Keratinocyte (primary cell): ENCODE measurements at regions not wholly inside any gene's neighbourhood (a gene's known extent, or its start where the extent isn't known, plus 50 kb on each side); places are given as distances from the start of the nearest gene placed in this dataset.

ENCODE experiments used
- CTCF ChIP-seq, 3 experiments: IDR thresholded peaks in 1 of 3; conservative IDR thresholded peaks in 1 of 3; optimal IDR thresholded peaks in 1 of 3; 2 replicates in 2 of 3; 3 replicates in 1 of 3; pipeline versions ENCODE3 to v1.5.1; 2011; ENCODE audit warnings: low read length in 3 of 3, mild to moderate bottlenecking in 3 of 3, moderate library complexity in 2 of 3, control low read depth in 1 of 3, inconsistent platforms in 1 of 3; ENCODE audit not compliant: insufficient read depth in 2 of 3; ENCODE audit errors: extremely low read depth in 1 of 3
- EZH2 ChIP-seq: IDR thresholded peaks from one replicate; pipeline ENCODE4 v1.6.1; 2012; ENCODE audit warnings: inconsistent platforms, mild to moderate bottlenecking, low read length, moderate library complexity

GRCh38 chr5:61651195-61651594, 319.1 kb downstream of the ZSWIM6 start:
- TF ChIP-seq CTCF (optimal IDR thresholded peaks at IDR 0.05 in 1 of 3, IDR thresholded peaks at IDR 0.05 in 1 of 3, conservative IDR thresholded peaks at IDR 0.05 in 1 of 3; ENCODE audit: extremely low read depth in 1 of 3, insufficient read depth in 2 of 3, low read length in 3 of 3) = no peak
- TF ChIP-seq EZH2 = no peak
